ENCODE measurements at regions not wholly inside any gene's neighbourhood (a gene's known extent, or its start where the extent isn't known, plus 50 kb on each side); places are given as distances from the start of the nearest gene placed in this dataset.

- no peaks in the 10 kb centered on the region for H3K9me3 ChIP-seq
- intact Hi-C loops (cut with DNase I; ENCODE audit: low total_unique reads): no loop called here
- H3K4me3 ChIP-seq: no peak overlapping the region
- H3K36me3 ChIP-seq: no peaks in the 10 kb centered on the region
- DNase-seq: no peak
- no peaks in the 10 kb centered on the region for H3K27me3 ChIP-seq
- H3K27ac ChIP-seq: no peak overlapping the region
- TF ChIP-seq CTCF (IDR thresholded peaks at IDR 0.05): no peak
- no peaks in the 10 kb centered on the region for H3K4me1 ChIP-seq
These were observed 1065.8 kb downstream of the REEP3 start for GRCh38 chr10:64586934-64587503.

- H3K4me3 ChIP-seq: no peak overlapping the region
- no peaks in the 10 kb centered on the region for H3K4me1 ChIP-seq
- H3K27me3 ChIP-seq: no peaks in the 10 kb centered on the region
- no peak overlapping the region for H3K27ac ChIP-seq
- TF ChIP-seq CTCF (IDR thresholded peaks at IDR 0.05): no peak
- no peaks in the 10 kb centered on the region for H3K9me3 ChIP-seq
- DNase-seq: no peak
- intact Hi-C loops (cut with DNase I; ENCODE audit: low total_unique reads): no loop called here
- H3K36me3 ChIP-seq: no peaks in the 10 kb centered on the region
These were observed 1072.9 kb downstream of the REEP3 start for GRCh38 chr10:64594072-64594471.

- Histone ChIP-seq H3K27ac (no peak overlapping the region), H3K9me3 (no peaks in the 10 kb centered on the region), H3K4me3 (no peak overlapping the region), H3K27me3 (no peaks in the 10 kb centered on the region), H3K4me1 (no peaks in the 10 kb centered on the region), H3K36me3 (no peaks in the 10 kb centered on the region)
- TF ChIP-seq CTCF (IDR thresholded peaks at IDR 0.05): no peak
- intact Hi-C loops (cut with DNase I; ENCODE audit: low total_unique reads): loop anchor here (2.0 kb wide), 1 partner anchor 18 kb away; no protein-coding TSS in a partner anchor
- no peak for DNase-seq
These were observed 1077.4 kb downstream of the REEP3 start for GRCh38 chr10:64598600-64598999.

- intact Hi-C loops (cut with DNase I; ENCODE audit: low total_unique reads): no loop called here
- H3K9me3 ChIP-seq: no peaks in the 10 kb centered on the region
- no peaks in the 10 kb centered on the region for H3K36me3 ChIP-seq
- no peak overlapping the region for H3K27ac ChIP-seq
- no peak overlapping the region for H3K4me3 ChIP-seq
- no peak for DNase-seq
- no peak for TF ChIP-seq CTCF (IDR thresholded peaks at IDR 0.05)
- no peaks in the 10 kb centered on the region for H3K27me3 ChIP-seq
- H3K4me1 ChIP-seq: no peaks in the 10 kb centered on the region
These were observed 1080.1 kb downstream of the REEP3 start for GRCh38 chr10:64601298-64601697.

- Histone ChIP-seq H3K4me3 (no peak overlapping the region), H3K9me3 (no peaks in the 10 kb centered on the region), H3K27ac (no peak overlapping the region), H3K4me1 (no peaks in the 10 kb centered on the region), H3K36me3 (no peaks in the 10 kb centered on the region), H3K27me3 (no peaks in the 10 kb centered on the region)
- TF ChIP-seq CTCF (IDR thresholded peaks at IDR 0.05): no peak
- no peak for DNase-seq
- intact Hi-C loops (cut with DNase I; ENCODE audit: low total_unique reads): loop anchor here (2.0 kb wide), 1 partner anchor 18 kb away; no protein-coding TSS in a partner anchor
These were observed 1095.9 kb downstream of the REEP3 start for GRCh38 chr10:64617085-64617484.

- H3K4me3 ChIP-seq: no peak overlapping the region
- H3K27ac ChIP-seq: no peak overlapping the region
- DNase-seq: no peak
- H3K36me3 ChIP-seq: no peaks in the 10 kb centered on the region
- H3K4me1 ChIP-seq: no peaks in the 10 kb centered on the region
- no peaks in the 10 kb centered on the region for H3K9me3 ChIP-seq
- no peak for TF ChIP-seq CTCF (IDR thresholded peaks at IDR 0.05)
- H3K27me3 ChIP-seq: no peaks in the 10 kb centered on the region
- intact Hi-C loops (cut with DNase I; ENCODE audit: low total_unique reads): no loop called here
These were observed 1097.9 kb downstream of the REEP3 start for GRCh38 chr10:64619102-64619501.
